ENCODE measurements at regions not wholly inside any gene's neighbourhood (a gene's known extent, or its start where the extent isn't known, plus 50 kb on each side); places are given as distances from the start of the nearest gene placed in this dataset.

GRCh38 chr1:2878591-2878990 lies 77.1 kb upstream of the TTC34 start:
- Histone ChIP-seq H3K27ac (no peak overlapping the region), H3K27me3 (peaks cover 19 to 71% (median 60%) of the 10 kb centered on the region in 11 experiments), H3K4me2 (peak overlapping the region in 1 of 11 experiments; percentile 18; a peak in 2 of 22 replicates), H3K36me3 (no peaks in the 10 kb centered on the region), H3K4me1 (peaks cover 0 to 9% (median 0%) of the 10 kb centered on the region in 10 experiments; a peak in 3 of 20 replicates), H3K9ac (peak overlapping the region in 1 of 11 experiments; percentile 13; a peak in 1 of 22 replicates), H4K20me1 (peaks cover 0 to 88% (median 6%) of the 10 kb centered on the region in 11 experiments; a peak in 11 of 22 replicates), H3K9me3 (replicated peaks in 1 of 11) (no peaks in the 10 kb centered on the region), H3K4me3 (no peak overlapping the region)
- TF ChIP-seq Cebpa-rat (IDR thresholded peaks at IDR 0.05) = no peak

- H3K9ac ChIP-seq = no peak overlapping the region
- H3K4me2 ChIP-seq = peak overlapping the region in 1 of 11 experiments; percentile 18; a peak in 2 of 22 replicates
- H3K4me1 ChIP-seq = peaks cover 0 to 10% (median 0%) of the 10 kb centered on the region in 10 experiments; a peak in 3 of 20 replicates
- H3K4me3 ChIP-seq = no peak overlapping the region
- TF ChIP-seq Cebpa-rat (IDR thresholded peaks at IDR 0.05) = no peak
- peaks cover 0 to 92% (median 8%) of the 10 kb centered on the region in 11 experiments; a peak in 11 of 22 replicates for H4K20me1 ChIP-seq
- H3K27me3 ChIP-seq = peaks cover 19 to 75% (median 62%) of the 10 kb centered on the region in 11 experiments
- no peaks in the 10 kb centered on the region for H3K36me3 ChIP-seq
- no peak overlapping the region for H3K27ac ChIP-seq
- H3K9me3 ChIP-seq (replicated peaks in 1 of 11) = no peaks in the 10 kb centered on the region
Observed at GRCh38 chr1:2879026-2879425, 77.5 kb upstream of the TTC34 start.

GRCh38 chr1:2879591-2879990 lies 78.1 kb upstream of the TTC34 start:
- Histone ChIP-seq H3K36me3 (no peaks in the 10 kb centered on the region), H3K4me3 (no peak overlapping the region), H4K20me1 (peaks cover 0 to 97% (median 8%) of the 10 kb centered on the region in 11 experiments; a peak in 11 of 22 replicates), H3K27me3 (peaks cover 19 to 79% (median 63%) of the 10 kb centered on the region in 11 experiments), H3K27ac (no peak overlapping the region), H3K9me3 (replicated peaks in 1 of 11) (no peaks in the 10 kb centered on the region), H3K9ac (no peak overlapping the region), H3K4me2 (no peak overlapping the region), H3K4me1 (peaks cover 0 to 10% (median 0%) of the 10 kb centered on the region in 10 experiments; a peak in 3 of 20 replicates)
- no peak for TF ChIP-seq Cebpa-rat (IDR thresholded peaks at IDR 0.05)

- H3K4me2 ChIP-seq = no peak overlapping the region
- no peak overlapping the region for H3K27ac ChIP-seq
- H3K27me3 ChIP-seq = peaks cover 19 to 84% (median 67%) of the 10 kb centered on the region in 11 experiments
- H3K9ac ChIP-seq = no peak overlapping the region
- H4K20me1 ChIP-seq = peaks cover 0 to 97% (median 8%) of the 10 kb centered on the region in 11 experiments; a peak in 11 of 22 replicates
- no peaks in the 10 kb centered on the region for H3K36me3 ChIP-seq
- no peak for TF ChIP-seq Cebpa-rat (IDR thresholded peaks at IDR 0.05)
- H3K4me1 ChIP-seq = peaks cover 0 to 10% (median 0%) of the 10 kb centered on the region in 10 experiments; a peak in 3 of 20 replicates
- no peaks in the 10 kb centered on the region for H3K9me3 ChIP-seq (replicated peaks in 1 of 11)
- no peak overlapping the region for H3K4me3 ChIP-seq
Observed at GRCh38 chr1:2880086-2880485, 78.6 kb upstream of the TTC34 start.

GRCh38 chr1:2880812-2881295 lies 79.4 kb upstream of the TTC34 start:
- H3K4me2 ChIP-seq = no peak overlapping the region
- no peak overlapping the region for H3K4me3 ChIP-seq
- H3K27me3 ChIP-seq = peaks cover 19 to 92% (median 75%) of the 10 kb centered on the region in 11 experiments
- no peak overlapping the region for H3K9ac ChIP-seq
- H3K4me1 ChIP-seq = peaks cover 0 to 10% (median 0%) of the 10 kb centered on the region in 10 experiments; a peak in 3 of 20 replicates
- no peaks in the 10 kb centered on the region for H3K9me3 ChIP-seq (replicated peaks in 1 of 11)
- H3K27ac ChIP-seq = no peak overlapping the region
- H4K20me1 ChIP-seq = peaks cover 0 to 93% (median 8%) of the 10 kb centered on the region in 11 experiments; a peak in 11 of 22 replicates
- no peaks in the 10 kb centered on the region for H3K36me3 ChIP-seq
- TF ChIP-seq Cebpa-rat (IDR thresholded peaks at IDR 0.05) = no peak

GRCh38 chr1:2881556-2881955 lies 80.1 kb upstream of the TTC34 start:
- Histone ChIP-seq H3K9ac (no peak overlapping the region), H3K27me3 (peaks cover 19 to 99% (median 79%) of the 10 kb centered on the region in 11 experiments), H3K4me2 (no peak overlapping the region), H3K4me3 (no peak overlapping the region), H3K9me3 (replicated peaks in 1 of 11) (no peaks in the 10 kb centered on the region), H3K36me3 (no peaks in the 10 kb centered on the region), H3K4me1 (peaks cover 0 to 10% (median 0%) of the 10 kb centered on the region in 10 experiments; a peak in 3 of 20 replicates), H4K20me1 (peaks cover 0 to 95% (median 8%) of the 10 kb centered on the region in 11 experiments; a peak in 10 of 22 replicates), H3K27ac (no peak overlapping the region)
- no peak for TF ChIP-seq Cebpa-rat (IDR thresholded peaks at IDR 0.05)

GRCh38 chr1:2882966-2883696 lies 81.6 kb upstream of the TTC34 start:
- Histone ChIP-seq H3K4me3 (no peak overlapping the region), H3K27ac (no peak overlapping the region), H3K4me2 (0 out of 22 replicates have a peak overlapping the region, but pooled peaks of 1 of the 11 experiments have one; percentile 10), H3K27me3 (peaks cover 19 to 97% (median 75%) of the 10 kb centered on the region in 11 experiments), H4K20me1 (peaks cover 0 to 79% (median 8%) of the 10 kb centered on the region in 11 experiments; a peak in 10 of 22 replicates), H3K36me3 (no peaks in the 10 kb centered on the region), H3K9me3 (replicated peaks in 1 of 11) (no peaks in the 10 kb centered on the region), H3K9ac (no peak overlapping the region; a peak in 1 of 22 replicates), H3K4me1 (peaks cover 0 to 16% (median 4%) of the 10 kb centered on the region in 10 experiments; a peak in 7 of 20 replicates)
- TF ChIP-seq Cebpa-rat (IDR thresholded peaks at IDR 0.05) = no peak

GRCh38 chr1:2885001-2885400 lies 83.5 kb upstream of the TTC34 start:
- Histone ChIP-seq H3K27ac (no peak overlapping the region), H3K4me1 (peaks cover 0 to 23% (median 15%) of the 10 kb centered on the region in 10 experiments; a peak in 17 of 20 replicates), H3K36me3 (no peaks in the 10 kb centered on the region), H3K4me3 (no peak overlapping the region), H4K20me1 (peaks cover 0 to 70% (median 8%) of the 10 kb centered on the region in 11 experiments; a peak in 9 of 22 replicates), H3K27me3 (peaks cover 27 to 96% (median 71%) of the 10 kb centered on the region in 11 experiments), H3K9me3 (replicated peaks in 1 of 11) (no peaks in the 10 kb centered on the region), H3K9ac (no peak overlapping the region), H3K4me2 (no peak overlapping the region)
- TF ChIP-seq Cebpa-rat (IDR thresholded peaks at IDR 0.05) = no peak

- Histone ChIP-seq H3K9me3 (replicated peaks in 1 of 11) (no peaks in the 10 kb centered on the region), H3K27ac (no peak overlapping the region), H3K36me3 (no peaks in the 10 kb centered on the region), H3K4me1 (peaks cover 0 to 39% (median 31%) of the 10 kb centered on the region in 10 experiments; a peak in 17 of 20 replicates), H3K4me3 (no peak overlapping the region), H3K27me3 (peaks cover 30 to 96% (median 72%) of the 10 kb centered on the region in 11 experiments), H4K20me1 (peaks cover 0 to 71% (median 8%) of the 10 kb centered on the region in 11 experiments; a peak in 12 of 22 replicates), H3K4me2 (no peak overlapping the region), H3K9ac (no peak overlapping the region)
- no peak for TF ChIP-seq Cebpa-rat (IDR thresholded peaks at IDR 0.05)
Observed at GRCh38 chr1:2886631-2887030, 85.1 kb upstream of the TTC34 start.

All from BLaER1 treated with 17β-estradiol and CSF1 and Interleukin-3, amounts not matched to agents 10 nM and 100 nM (cell line).